ENCODE measurements at regions not wholly inside any gene's neighbourhood (a gene's known extent, or its start where the extent isn't known, plus 50 kb on each side); places are given as distances from the start of the nearest gene placed in this dataset.

- TF ChIP-seq, protein P1, sequence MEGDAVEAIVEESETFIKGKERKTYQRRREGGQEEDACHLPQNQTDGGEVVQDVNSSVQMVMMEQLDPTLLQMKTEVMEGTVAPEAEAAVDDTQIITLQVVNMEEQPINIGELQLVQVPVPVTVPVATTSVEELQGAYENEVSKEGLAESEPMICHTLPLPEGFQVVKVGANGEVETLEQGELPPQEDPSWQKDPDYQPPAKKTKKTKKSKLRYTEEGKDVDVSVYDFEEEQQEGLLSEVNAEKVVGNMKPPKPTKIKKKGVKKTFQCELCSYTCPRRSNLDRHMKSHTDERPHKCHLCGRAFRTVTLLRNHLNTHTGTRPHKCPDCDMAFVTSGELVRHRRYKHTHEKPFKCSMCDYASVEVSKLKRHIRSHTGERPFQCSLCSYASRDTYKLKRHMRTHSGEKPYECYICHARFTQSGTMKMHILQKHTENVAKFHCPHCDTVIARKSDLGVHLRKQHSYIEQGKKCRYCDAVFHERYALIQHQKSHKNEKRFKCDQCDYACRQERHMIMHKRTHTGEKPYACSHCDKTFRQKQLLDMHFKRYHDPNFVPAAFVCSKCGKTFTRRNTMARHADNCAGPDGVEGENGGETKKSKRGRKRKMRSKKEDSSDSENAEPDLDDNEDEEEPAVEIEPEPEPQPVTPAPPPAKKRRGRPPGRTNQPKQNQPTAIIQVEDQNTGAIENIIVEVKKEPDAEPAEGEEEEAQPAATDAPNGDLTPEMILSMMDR (IDR thresholded peaks at IDR 0.05), result no peak
- no peak for TF ChIP-seq POLR2A (IDR thresholded peaks at IDR 0.05)
Measured at GRCh38 chr3:95335517-95335916, 1272.7 kb downstream of the NSUN3 start.
